ENCODE measurements at regions not wholly inside any gene's neighbourhood (a gene's known extent, or its start where the extent isn't known, plus 50 kb on each side); places are given as distances from the start of the nearest gene placed in this dataset.
"Not testable (repeated sequence)": the region's sequence is repeated elsewhere in the genome, so short reads cannot be mapped to it uniquely, and the experiment has no call there.

DNA sequence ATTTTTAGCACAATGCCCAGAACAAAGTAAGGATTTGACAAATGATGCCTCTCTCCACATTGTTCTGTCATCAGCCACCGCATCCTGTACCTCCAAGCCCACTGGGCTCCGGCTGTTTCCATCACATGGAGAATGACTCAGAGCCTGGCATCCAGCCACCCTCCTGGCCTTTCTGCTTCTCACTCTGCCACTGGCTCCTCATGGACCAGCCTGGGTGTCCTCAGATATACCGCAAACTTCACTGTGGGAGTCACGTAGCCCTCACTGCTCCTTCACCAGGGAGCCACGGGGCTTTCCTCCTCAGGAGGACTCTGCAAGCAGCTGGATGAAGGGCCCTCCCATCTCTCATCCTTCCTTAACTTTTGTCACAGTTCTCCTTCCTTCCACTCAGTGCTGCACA, 943.0 kb downstream of the TUBA3C start:
- H3K9me2 ChIP-seq (ENCODE audit: low read depth, low read length); H3K27ac ChIP-seq (ENCODE audit: low read depth, low read length, poor library complexity, severe bottlenecking); H3K4me2 ChIP-seq (ENCODE audit: low read length); H3K9ac ChIP-seq (ENCODE audit: low read length); H3K4me1 ChIP-seq (ENCODE audit: insufficient read depth, low read length, severe bottlenecking); H3F3A ChIP-seq (ENCODE audit: insufficient read depth, low read length); H3K4me3 ChIP-seq (ENCODE audit: low read depth, low read length, poor library complexity, severe bottlenecking); H3K79me2 ChIP-seq (ENCODE audit: insufficient read depth, low read length); H3K27me3 ChIP-seq (ENCODE audit: insufficient read depth, low read length); H2AFZ ChIP-seq (ENCODE audit: low read length); H3K9me3 ChIP-seq (ENCODE audit: low read length); H4K20me1 ChIP-seq (ENCODE audit: insufficient read depth, low read length); H3K36me3 ChIP-seq (ENCODE audit: insufficient read depth, low read length): not testable (repeated sequence)

GRCh38 chr13:18236528-18236815, 945.2 kb downstream of the TUBA3C start:
- Histone ChIP-seq H3K4me3 (ENCODE audit: low read depth, low read length, poor library complexity, severe bottlenecking) (no peak overlapping the region), H2AFZ (ENCODE audit: low read length) (no peak overlapping the region), H3K9me3 (ENCODE audit: low read length) (no peaks in the 10 kb centered on the region), H3F3A (ENCODE audit: insufficient read depth, low read length) (no peaks in the 10 kb centered on the region), H3K4me2 (ENCODE audit: low read length) (no peak overlapping the region), H3K27me3 (ENCODE audit: insufficient read depth, low read length) (no peaks in the 10 kb centered on the region), H3K36me3 (ENCODE audit: insufficient read depth, low read length) (no peaks in the 10 kb centered on the region), H3K4me1 (ENCODE audit: insufficient read depth, low read length, severe bottlenecking) (no peaks in the 10 kb centered on the region), H3K27ac (ENCODE audit: low read depth, low read length, poor library complexity, severe bottlenecking) (no peak overlapping the region), H3K9me2 (ENCODE audit: low read depth, low read length) (no peaks in the 10 kb centered on the region), H3K79me2 (ENCODE audit: insufficient read depth, low read length) (no peaks in the 10 kb centered on the region), H3K9ac (ENCODE audit: low read length) (no peak overlapping the region), H4K20me1 (ENCODE audit: insufficient read depth, low read length) (no peaks in the 10 kb centered on the region)
- TF ChIP-seq EZH2 (IDR thresholded peaks at IDR 0.05; ENCODE audit: borderline replicate concordance, low read length) (no peak), CTCF (IDR thresholded peaks at IDR 0.05; ENCODE audit: low read length) (no peak)

GRCh38 chr13:18235756-18236527, 945.7 kb downstream of the TUBA3C start:
- Histone ChIP-seq H3K79me2 (ENCODE audit: insufficient read depth, low read length) (no peaks in the 10 kb centered on the region), H3K4me1 (ENCODE audit: insufficient read depth, low read length, severe bottlenecking) (no peaks in the 10 kb centered on the region), H3F3A (ENCODE audit: insufficient read depth, low read length) (no peaks in the 10 kb centered on the region), H2AFZ (ENCODE audit: low read length) (no peak overlapping the region), H3K27ac (ENCODE audit: low read depth, low read length, poor library complexity, severe bottlenecking) (no peak overlapping the region), H3K9me2 (ENCODE audit: low read depth, low read length) (no peaks in the 10 kb centered on the region), H3K4me2 (ENCODE audit: low read length) (no peak overlapping the region), H4K20me1 (ENCODE audit: insufficient read depth, low read length) (no peaks in the 10 kb centered on the region), H3K9ac (ENCODE audit: low read length) (no peak overlapping the region), H3K36me3 (ENCODE audit: insufficient read depth, low read length) (no peaks in the 10 kb centered on the region), H3K27me3 (ENCODE audit: insufficient read depth, low read length) (no peaks in the 10 kb centered on the region), H3K9me3 (ENCODE audit: low read length) (no peaks in the 10 kb centered on the region), H3K4me3 (ENCODE audit: low read depth, low read length, poor library complexity, severe bottlenecking) (no peak overlapping the region)
- TF ChIP-seq EZH2 (IDR thresholded peaks at IDR 0.05; ENCODE audit: borderline replicate concordance, low read length), result no peak
- no peak for TF ChIP-seq CTCF (IDR thresholded peaks at IDR 0.05; ENCODE audit: low read length)

GRCh38 chr13:18235172-18235571, 946.5 kb downstream of the TUBA3C start:
- Histone ChIP-seq H3K4me1 (ENCODE audit: insufficient read depth, low read length, severe bottlenecking) (no peaks in the 10 kb centered on the region), H3K4me2 (ENCODE audit: low read length) (no peak overlapping the region), H3K9me2 (ENCODE audit: low read depth, low read length) (no peaks in the 10 kb centered on the region), H3K27ac (ENCODE audit: low read depth, low read length, poor library complexity, severe bottlenecking) (no peak overlapping the region), H3K9me3 (ENCODE audit: low read length) (no peaks in the 10 kb centered on the region), H3K79me2 (ENCODE audit: insufficient read depth, low read length) (no peaks in the 10 kb centered on the region), H3K36me3 (ENCODE audit: insufficient read depth, low read length) (no peaks in the 10 kb centered on the region), H3K27me3 (ENCODE audit: insufficient read depth, low read length) (no peaks in the 10 kb centered on the region), H3F3A (ENCODE audit: insufficient read depth, low read length) (no peaks in the 10 kb centered on the region), H2AFZ (ENCODE audit: low read length) (no peak overlapping the region), H4K20me1 (ENCODE audit: insufficient read depth, low read length) (no peaks in the 10 kb centered on the region), H3K9ac (ENCODE audit: low read length) (no peak overlapping the region), H3K4me3 (ENCODE audit: low read depth, low read length, poor library complexity, severe bottlenecking) (no peak overlapping the region)
- no peak for TF ChIP-seq EZH2 (IDR thresholded peaks at IDR 0.05; ENCODE audit: borderline replicate concordance, low read length)
- no peak for TF ChIP-seq CTCF (IDR thresholded peaks at IDR 0.05; ENCODE audit: low read length)

DNA sequence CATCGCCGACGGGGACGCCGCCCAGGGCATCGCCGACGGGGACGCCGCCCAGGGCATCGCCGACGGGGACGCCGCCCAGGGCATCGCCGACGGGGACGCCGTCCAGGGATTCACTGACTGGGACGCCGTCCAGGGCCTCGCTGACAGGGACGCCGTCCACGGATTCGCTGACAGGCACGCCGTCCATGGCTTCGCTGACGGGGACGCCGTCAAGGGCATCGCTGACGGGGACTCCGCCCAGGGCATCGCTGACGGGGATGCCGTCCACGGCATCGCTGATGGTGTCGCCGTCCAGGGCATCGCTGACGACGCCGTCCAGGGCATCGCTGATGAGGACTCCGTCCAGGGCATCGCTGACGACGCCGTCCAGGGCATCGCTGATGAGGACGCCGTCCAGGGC, 947.2 kb downstream of the TUBA3C start:
- H3K9me3 ChIP-seq (ENCODE audit: low read length); H3K9ac ChIP-seq (ENCODE audit: low read length); H3K36me3 ChIP-seq (ENCODE audit: insufficient read depth, low read length); H3K4me2 ChIP-seq (ENCODE audit: low read length); H3K27ac ChIP-seq (ENCODE audit: low read depth, low read length, poor library complexity, severe bottlenecking); H3K79me2 ChIP-seq (ENCODE audit: insufficient read depth, low read length); H3F3A ChIP-seq (ENCODE audit: insufficient read depth, low read length); H4K20me1 ChIP-seq (ENCODE audit: insufficient read depth, low read length); H3K4me1 ChIP-seq (ENCODE audit: insufficient read depth, low read length, severe bottlenecking); H3K9me2 ChIP-seq (ENCODE audit: low read depth, low read length); H2AFZ ChIP-seq (ENCODE audit: low read length); H3K4me3 ChIP-seq (ENCODE audit: low read depth, low read length, poor library complexity, severe bottlenecking); H3K27me3 ChIP-seq (ENCODE audit: insufficient read depth, low read length): not testable (repeated sequence)

Measured in OCI-LY1 (cell line).